GM18858 (cell line): ENCODE measurements at regions not wholly inside any gene's neighbourhood (a gene's known extent, or its start where the extent isn't known, plus 50 kb on each side); places are given as distances from the start of the nearest gene placed in this dataset.
"Not testable (repeated sequence)": the region's sequence is repeated elsewhere in the genome, so short reads cannot be mapped to it uniquely, and the experiment has no call there.

ENCODE experiments used
- ATAC-seq: cut with Tn5 transposase; IDR thresholded peaks from one replicate; pipeline ENCODE4 v1.9.1; 2021; ENCODE audit not compliant: unreplicated experiment

GRCh38 chr2:44084850-44085249 lies 83.8 kb upstream of the PPM1B start:
- ATAC-seq = no peak

GRCh38 chr2:44086629-44087028 lies 82.0 kb upstream of the PPM1B start:
- no peak for ATAC-seq

- peak; percentile 45 for ATAC-seq
These were observed 81.5 kb upstream of the PPM1B start for GRCh38 chr2:44087036-44087713.

GRCh38 chr2:44087714-44088092 lies 81.0 kb upstream of the PPM1B start:
- no peak for ATAC-seq

- not testable (repeated sequence) for ATAC-seq
These were observed 76.2 kb upstream of the PPM1B start for GRCh38 chr2:44092519-44092918.

- no peak for ATAC-seq
These were observed 74.7 kb upstream of the PPM1B start for GRCh38 chr2:44093970-44094369.

- ATAC-seq = no peak
These were observed 71.3 kb upstream of the PPM1B start for GRCh38 chr2:44097322-44097907.

- no peak for ATAC-seq
These were observed 70.6 kb upstream of the PPM1B start for GRCh38 chr2:44098050-44098449.

GRCh38 chr2:44098891-44099290 lies 69.8 kb upstream of the PPM1B start:
- no peak for ATAC-seq

- no peak for ATAC-seq
These were observed 68.3 kb upstream of the PPM1B start for GRCh38 chr2:44100351-44100750.

GRCh38 chr2:44101246-44101645 lies 67.4 kb upstream of the PPM1B start:
- no peak for ATAC-seq

GRCh38 chr2:44102790-44103562 lies 65.7 kb upstream of the PPM1B start:
- ATAC-seq = no peak

GRCh38 chr2:44103639-44104038 lies 65.0 kb upstream of the PPM1B start:
- ATAC-seq = no peak

- no peak for ATAC-seq
These were observed 63.8 kb upstream of the PPM1B start for GRCh38 chr2:44104855-44105271.

GRCh38 chr2:44106509-44106908 lies 62.2 kb upstream of the PPM1B start:
- not testable (repeated sequence) for ATAC-seq

GRCh38 chr2:44107086-44107740 lies 61.5 kb upstream of the PPM1B start:
- peak; percentile 66 for ATAC-seq

GRCh38 chr2:44107974-44108373 lies 60.7 kb upstream of the PPM1B start:
- ATAC-seq = no peak

- ATAC-seq = no peak
These were observed 59.5 kb upstream of the PPM1B start for GRCh38 chr2:44109166-44109565.

- ATAC-seq = no peak
These were observed 58.2 kb upstream of the PPM1B start for GRCh38 chr2:44110444-44110843.

- no peak for ATAC-seq
These were observed 56.6 kb upstream of the PPM1B start for GRCh38 chr2:44112096-44112495.

GRCh38 chr2:44116319-44116718 lies 52.4 kb upstream of the PPM1B start:
- no peak for ATAC-seq

- no peak for ATAC-seq
These were observed 50.4 kb upstream of the PPM1B start for GRCh38 chr2:44118257-44118656.
